Activated CD8-positive, alpha-beta memory T cell treated with anti-CD3 and anti-CD28 coated beads, Interleukin-2, amount 50 U/mL, for 24 hours (primary cell): ENCODE measurements at regions not wholly inside any gene's neighbourhood (a gene's known extent, or its start where the extent isn't known, plus 50 kb on each side); places are given as distances from the start of the nearest gene placed in this dataset.

Experiments used
- DNase-seq: peaks from one replicate; pipeline ENCODE4 v3.0.0-alpha.2; 2020; ENCODE audit errors: extremely low read depth

DNA sequence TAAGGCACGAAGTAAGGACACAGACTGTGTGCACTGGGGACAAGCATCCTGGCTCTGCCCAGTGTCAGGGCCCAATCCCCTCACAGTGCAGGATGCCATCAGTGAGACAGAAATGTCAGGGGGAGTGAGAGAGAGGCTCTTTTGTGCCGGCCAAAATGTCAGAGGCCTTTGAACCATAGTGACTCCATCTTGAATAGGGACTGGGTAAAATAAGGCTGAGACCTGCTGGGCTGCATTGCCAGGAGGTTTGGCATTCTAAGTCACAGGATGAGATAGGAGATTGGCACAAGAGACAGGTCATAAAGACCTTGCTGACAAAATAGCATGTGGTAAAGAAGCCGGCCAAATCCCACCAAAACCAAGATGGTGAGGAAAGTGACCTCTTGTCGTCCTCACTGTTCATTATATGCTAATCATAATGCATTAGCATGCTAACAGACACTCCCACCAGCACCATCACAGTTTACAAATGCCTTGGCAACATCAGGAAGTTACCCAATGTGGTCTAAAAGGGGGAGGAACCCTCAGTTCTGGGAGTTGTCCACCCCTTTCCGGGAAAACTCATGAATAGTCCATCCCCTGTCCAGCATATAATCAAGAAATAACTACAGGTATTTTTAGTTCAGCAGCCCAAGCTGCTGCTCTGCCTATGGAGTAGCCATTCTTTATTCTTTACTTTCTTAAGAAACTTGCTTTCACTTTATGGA, 337.4 kb downstream of the LPIN1 start:
- DNase-seq: no peak

DNA sequence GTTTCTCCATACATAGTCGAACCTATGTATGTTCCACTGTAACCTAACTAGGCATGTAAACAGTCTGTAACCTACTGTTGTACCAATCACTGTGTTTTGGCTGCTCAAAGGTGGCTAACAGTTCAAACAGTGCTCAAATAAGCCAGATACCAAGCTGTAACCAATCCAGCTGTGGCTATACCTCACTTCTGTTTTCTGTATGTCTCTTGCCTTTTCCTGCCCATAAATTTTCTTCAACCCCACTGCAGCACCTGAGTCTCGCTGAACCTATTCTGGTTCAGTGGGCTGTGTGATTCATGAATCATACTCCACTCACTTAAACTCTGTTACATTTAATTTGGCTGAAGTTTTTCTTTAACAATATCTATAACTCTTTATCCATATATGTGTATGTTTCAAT, 340.7 kb downstream of the LPIN1 start:
- no peak for DNase-seq

DNA sequence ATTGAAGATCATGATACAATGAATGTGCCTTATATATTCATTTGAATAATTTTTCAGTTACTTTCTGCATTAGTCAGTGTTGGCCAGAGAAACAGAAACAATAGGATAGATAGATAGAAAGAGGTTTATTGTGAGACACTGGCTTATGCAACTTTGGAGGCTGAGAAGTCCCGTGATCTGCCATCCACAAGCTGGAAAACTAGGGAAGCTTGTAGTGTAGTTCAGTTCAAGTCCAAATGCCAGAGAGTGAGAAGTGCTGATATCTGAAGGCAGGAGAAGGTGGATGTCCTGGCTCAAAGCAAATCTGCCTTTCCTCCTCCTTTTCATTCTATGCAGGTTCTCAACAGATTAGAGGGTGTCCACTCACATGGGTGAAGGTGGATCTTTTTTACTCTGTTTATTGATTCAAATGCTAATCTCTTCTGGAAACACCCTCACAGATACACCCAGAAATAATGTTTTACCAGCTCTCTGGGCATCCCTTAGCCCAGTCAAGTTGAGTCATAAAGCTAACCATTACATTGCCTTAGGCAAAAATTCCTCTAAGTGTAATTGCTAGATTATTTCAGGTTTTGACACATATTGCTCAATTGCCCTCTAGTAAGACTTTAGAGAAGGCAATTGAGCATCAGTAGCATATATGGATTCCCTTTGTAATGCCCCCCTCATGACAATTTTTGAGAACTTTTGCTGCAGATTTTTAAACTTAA, 341.4 kb downstream of the LPIN1 start:
- DNase-seq: no peak

DNA sequence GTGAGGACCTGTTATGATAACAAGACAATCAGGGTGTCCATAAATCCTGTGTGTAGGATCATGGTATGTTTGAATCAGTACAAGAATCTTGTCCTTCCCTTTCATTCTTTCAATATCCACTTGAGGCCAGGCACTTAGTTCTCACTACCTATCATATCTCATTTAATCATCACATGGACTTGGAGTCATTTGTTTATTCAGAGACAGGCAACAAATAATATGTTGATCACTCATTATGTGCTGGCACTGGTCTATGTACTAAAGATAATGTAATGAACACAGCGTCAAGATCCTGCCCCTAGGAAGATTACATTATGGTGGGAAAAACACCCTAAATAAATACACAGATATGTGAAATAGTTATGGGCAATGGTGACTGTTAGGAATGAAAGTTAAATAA, 342.6 kb downstream of the LPIN1 start:
- DNase-seq: no peak

DNA sequence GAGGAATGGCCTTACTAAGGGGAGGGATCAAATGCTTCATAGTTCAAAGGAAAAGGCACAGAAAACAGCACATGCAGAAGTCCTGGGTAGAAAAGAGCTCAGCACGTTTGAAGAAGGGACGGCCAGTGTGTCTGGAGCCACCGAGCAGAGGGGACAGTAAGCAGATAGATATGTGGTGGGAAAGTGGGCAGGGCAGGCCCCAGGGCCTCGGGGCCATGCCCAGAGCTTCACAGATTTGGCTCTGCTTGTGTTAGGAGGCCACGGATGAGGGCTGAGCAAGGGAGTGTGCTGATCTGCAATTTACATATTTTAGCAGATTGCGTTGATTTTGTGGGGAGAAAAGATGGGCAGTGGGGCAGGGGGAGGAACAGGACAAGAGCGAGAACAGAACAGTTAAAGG, 343.1 kb downstream of the LPIN1 start:
- no peak for DNase-seq

DNA sequence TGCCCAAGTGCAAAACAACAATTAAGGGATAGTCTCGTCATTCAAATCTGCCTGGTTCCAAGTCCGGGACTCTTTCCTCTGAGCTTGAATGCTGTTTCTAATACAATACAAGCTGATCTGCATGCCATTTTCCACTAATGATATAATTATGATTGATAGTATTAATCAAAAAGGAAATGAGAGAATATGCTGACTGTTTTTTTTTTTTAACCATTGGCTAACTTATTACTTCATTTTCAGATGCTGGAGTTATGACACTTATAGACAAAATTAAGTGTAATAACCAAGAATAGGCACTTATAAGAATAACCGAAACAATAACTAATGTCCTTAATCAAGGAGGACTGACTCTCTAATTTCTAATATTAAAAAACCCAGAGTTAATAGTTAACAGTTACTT, 343.6 kb downstream of the LPIN1 start:
- no peak for DNase-seq

DNA sequence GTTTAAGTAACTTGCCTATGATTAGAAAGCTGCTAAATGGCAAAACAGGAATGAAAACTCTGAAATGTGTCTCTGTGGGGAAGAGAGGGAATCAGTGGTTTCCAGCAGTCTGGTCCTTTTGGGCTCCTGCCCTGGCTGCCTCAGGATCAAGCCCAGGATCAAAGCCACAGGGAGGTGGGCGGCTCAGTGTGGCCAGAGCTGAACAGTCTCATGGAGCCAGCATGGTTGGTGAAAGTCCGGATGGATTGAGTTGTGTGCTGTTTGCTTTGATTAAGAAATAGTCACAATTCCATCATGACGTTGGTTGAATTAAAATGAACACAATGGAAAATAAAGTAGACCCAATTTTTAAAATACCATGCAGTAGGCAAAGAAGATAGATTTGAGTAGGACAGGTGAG, 344.2 kb downstream of the LPIN1 start:
- no peak for DNase-seq

DNA sequence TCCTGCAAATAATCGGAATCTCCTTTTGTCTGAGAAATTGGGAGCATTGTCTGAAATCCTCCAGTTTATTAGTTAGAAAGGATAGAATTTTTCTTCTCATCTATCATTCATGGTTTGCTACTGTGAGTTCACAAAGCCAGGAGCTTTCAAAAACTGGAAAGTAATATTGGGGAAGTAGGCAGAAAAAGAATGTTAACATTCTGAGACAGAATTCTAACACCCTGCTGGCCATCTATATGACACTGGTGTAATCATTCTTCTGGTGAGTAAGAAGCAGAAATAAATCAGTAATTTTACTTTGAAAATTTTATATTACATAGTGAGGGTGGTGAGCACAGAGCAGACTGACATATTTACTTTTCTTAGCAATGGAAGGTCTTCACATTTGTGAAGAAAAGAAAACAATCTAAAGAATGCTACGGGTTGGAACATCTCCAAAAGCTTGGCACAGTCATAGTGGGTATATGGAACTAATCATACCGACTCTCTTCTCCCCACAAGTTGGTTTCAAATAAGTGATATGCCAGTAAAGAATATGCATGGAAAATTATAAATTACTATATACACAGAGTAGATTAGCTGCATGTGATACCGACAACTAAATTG, 344.9 kb downstream of the LPIN1 start:
- no peak for DNase-seq

DNA sequence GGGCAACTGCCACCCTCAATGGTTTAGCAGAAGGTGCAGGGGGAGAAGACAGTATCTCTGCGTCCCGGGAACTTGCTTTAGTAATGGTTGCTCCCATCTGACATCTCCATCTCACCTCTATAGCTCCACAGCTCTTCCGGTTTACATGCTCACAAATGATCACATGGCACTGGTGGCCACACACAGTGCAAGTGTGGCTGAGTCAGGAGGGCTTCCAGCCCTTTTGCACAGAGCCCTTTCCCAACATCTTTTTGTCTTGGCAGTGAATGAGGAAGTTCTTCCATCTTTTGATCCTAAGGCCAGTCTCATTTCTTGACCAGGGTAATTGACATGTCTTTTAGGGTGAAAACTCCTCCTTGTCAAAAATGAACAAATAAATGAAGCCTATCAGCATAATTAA, 347.7 kb downstream of the LPIN1 start:
- DNase-seq: no peak

DNA sequence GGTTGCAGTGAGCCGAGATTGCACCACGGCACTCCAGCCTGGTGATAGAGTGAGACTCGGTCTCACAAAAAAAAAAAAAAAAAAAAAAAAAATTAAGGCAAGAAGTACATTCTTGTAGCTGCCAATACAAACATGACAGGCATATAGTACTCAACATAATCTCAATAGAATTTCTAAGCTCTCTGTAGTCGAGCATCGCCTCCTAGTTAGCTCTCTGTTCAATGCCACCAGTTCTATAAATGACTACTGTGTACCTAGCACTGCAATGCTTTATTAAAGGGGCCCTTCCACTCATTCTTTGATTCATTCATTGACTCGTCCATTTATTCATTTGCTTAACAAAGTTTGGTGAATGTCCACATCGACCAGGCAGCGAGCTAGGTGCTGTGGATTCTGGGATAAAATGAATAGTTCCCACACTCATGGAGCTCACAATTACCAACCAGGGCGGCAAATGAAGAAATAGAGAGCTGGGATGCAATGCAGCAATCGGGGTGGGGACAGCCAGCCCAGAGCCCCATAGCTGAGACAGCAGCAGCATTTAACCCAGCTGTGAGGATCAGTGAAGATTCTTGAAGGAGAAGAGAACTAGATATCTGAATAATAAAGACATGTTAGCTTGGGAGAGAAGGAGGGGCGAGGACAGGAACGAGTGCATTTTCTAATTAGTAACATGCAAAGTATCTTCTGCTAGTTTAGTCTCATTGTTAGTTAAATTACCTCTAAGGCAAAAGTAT, 349.8 kb downstream of the LPIN1 start:
- DNase-seq: no peak

DNA sequence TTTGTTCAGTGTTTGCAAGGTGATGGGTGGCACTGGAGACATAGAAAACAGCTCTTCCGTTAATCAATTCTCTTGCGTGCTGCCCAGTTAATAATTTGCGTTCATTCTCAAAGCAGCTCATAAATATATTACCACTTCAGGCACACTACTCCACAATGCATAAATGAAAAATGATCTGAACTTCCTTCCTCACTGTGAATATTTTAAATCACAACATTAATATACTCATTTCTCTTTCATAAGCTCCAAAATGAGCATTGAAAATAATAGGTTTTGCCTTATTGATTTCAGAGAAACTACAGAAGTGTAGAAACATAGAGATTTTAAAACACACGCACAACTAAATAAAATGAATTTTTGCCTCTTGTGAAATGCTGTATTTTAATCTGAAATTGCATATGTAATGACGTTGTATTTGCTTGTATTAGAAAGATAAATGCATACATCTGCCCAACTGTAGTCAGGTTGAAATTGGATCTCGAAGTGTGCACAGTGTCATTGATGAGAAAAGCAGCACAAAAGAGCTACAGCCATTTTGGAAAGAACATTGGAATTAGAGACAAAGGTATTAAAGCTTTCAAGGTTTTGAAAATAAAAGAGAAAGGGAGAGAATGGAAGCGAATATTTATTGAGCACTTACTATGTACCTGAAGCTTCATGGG, 350.5 kb downstream of the LPIN1 start:
- no peak for DNase-seq

DNA sequence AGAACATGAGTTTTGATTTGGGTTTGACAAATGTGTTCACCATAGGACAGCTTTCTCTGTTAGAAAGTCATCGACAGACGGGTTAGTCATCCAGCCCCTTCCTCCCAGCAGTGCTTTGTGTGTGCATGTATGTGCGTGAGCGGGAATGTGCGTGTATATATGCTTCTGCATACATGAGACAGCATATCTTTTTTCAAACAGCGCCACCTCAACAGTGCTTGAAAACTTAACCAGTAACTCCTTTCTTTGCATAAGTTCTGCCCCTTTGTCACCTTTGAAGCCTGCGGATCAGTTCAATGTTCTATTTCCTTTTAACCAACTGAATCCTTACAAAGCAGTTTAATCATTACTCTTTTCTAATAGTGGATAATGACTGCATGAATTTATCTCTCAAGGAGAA, 351.4 kb downstream of the LPIN1 start:
- DNase-seq: no peak

DNA sequence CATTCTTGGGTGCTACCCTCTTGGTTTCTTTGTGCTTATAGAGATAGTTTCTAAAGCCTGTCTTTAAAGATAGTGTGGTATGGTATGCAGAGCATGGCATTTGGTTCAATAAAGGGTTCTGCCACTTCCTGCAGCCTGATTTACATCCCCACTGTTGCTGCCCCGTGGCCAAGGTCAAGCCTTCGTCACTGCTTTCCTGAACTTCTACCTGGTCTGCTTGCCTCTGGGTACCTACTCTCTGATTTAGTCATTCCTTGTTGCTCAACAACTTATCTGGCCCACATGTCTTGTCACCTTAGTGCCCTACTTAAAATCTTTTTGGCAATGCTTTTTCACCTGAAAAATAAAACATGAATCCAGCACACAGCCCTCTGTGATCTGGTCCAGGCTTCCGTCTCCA, 352.9 kb downstream of the LPIN1 start:
- DNase-seq: no peak

DNA sequence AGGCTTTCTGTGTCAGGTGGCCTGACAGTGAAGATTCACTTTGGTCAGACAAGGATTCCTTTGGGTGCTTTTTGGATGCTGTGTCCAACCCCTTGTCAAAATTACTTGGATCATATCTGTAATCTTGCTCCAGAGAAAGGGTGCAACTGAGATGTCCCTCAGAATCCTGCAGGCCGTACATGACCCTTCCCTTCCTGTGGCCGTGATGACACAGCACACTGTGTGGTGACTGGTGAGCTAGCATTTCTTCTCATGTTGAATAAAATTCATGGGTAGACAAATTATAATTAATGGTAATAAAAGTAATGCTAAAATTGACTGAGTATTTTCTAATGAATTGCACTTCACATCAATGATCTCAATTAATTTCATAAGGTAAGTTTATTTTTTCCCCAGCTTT, 356.2 kb downstream of the LPIN1 start:
- DNase-seq: no peak

DNA sequence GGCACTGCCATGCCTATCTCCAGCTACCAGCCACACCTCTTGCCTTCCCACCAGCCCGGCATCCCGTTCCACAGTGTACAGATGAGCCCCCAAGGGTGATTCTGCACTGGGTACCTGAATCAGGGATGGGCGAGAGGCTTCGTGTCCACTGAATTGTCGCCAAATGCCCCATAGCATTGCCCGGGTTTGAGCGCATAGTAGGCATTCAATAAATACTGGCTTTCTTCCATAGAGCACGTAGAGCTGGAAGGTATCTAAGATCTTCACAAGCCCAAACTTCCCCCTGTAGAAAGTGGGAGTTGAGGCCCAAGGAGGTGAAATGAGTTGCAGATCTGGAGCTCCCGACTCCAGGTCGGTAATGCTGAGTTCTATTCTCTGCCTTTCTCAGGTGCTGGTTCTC, 358.7 kb downstream of the LPIN1 start:
- DNase-seq: no peak

DNA sequence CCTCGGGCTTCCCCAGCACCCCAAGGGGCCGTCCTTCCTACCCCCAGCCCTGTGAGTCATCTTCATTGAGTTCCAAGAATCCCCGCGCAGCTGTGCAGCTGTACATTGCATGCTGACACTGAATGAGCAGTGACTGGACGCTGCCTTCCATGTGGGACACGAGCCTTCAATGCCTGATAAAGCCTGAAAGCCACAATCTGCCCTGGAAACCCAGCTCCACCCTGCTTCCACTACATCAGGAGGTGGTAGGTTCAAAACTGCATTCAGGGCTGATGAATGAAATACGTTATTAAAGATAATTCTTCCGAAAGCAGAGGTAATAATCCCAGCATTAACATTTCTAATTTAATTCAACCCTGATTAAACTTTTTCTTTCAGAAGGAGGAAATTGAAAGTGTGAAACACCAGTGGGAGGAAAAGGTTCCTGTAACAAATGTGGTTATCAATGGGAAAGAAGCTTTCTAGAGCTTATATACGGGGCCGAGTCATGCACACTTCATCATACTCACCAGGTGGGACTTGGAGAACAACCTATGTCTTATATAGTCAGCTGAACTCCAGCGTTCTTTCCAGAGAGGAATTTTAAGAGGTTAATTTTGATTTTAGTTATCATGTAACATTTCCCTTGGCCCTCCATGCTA, 360.1 kb downstream of the LPIN1 start:
- no peak for DNase-seq

DNA sequence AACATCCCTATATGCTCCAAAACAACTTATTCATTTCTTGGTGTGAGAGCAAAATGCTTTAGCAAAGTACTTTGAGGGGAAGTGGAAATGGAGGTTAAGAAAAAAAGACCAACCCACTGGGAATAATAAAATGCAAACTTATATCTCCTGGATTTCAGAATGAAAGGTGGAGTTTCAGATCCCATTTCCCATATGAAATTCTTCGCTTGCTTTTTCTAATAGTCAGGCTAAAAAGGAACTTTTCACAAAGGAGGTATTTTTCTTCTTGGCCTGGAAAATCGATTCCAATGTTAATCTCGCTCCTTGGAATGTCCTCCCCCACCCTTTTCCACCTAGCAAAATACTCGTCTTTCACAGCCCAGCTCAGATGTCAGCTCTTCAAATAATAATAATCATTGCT, 360.9 kb downstream of the LPIN1 start:
- DNase-seq: no peak

DNA sequence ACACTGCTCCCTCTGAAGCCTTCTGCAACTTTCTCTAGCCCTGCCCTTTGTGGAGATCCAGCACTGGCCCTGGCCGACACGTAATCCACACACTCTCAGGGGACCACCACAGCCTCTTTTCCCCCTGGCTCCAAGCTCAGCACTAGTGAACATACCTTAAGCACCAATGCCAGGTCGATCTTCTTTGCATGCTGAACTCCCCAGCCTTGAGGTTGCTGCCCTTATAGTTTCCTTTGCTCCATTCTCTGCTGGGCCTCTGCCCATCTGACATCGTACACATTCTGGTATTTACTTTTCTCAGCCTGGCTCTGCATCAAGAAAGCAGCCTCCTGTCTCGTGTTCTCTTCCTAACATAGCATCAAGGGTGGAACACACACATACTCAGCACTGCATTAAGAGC, 361.5 kb downstream of the LPIN1 start:
- DNase-seq: no peak

DNA sequence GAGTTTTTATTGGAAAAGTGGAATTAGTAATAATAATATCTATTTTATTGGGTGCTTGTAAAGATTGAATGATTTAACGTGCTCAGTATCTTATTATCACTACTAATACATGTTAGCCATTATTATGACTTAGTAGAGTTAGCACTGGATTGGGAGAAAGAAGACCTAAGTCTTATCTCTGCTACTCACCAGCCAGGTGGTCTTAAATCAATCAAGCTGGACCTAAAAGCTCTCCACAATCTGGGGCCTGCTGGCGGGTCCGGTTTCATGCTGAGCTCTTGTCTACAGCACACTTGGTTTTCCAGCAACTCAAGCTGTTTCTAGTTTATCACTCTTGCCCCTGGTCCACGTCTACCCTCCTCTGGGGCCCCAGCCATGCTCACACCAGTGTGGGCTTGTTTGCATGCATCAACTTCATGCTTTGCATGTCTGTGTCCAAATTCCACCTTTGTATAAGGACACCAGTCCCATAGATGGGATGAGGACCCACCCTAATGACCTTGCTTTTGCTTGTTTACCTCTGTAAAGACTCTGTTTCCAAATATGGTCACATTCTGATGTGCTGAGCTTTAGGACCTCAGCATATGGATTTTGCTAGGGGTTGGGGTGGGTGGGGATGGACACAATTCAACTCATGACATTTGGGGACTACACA, 363.1 kb downstream of the LPIN1 start:
- DNase-seq: no peak

DNA sequence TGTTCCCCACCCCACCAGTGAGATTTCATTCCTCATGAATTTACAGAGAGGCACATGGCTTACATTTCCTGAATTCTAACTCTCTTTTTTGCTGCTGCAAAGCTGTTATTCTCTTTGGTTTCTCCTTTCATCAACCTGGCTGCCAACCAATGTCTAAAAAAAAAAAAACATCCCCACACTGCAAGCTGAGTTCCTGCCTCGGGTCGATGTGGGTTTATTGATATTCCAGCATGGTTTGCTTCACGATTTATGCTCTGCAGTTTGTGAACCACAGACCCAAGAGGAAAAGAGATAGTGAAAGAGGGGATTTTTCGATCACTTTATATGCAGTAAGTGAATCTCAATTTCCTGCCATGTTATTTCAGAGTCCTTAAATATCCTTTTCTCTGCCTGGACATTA, 363.6 kb downstream of the LPIN1 start:
- DNase-seq: no peak

DNA sequence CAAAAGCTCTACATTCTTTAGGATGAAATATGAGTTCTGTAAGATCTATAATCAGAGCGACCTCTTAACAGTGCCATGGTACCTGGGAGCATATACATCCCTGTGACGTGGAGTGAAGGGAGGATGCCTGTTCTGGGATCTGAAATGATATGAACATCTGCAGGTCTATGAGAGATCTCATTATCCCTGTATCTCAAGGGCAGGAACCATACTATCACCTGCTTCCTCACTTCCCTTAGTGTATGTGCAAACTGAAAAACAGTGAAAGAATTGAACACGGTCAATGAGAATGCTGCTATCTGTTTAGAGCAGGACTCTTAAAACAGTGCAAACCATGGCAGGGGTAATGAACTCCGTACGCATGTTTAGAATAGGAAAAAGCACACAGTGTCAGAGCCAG, 364.0 kb downstream of the LPIN1 start:
- no peak for DNase-seq
